Right cardiac atrium (tissue), 5 donors: ENCODE measurements at regions not wholly inside any gene's neighbourhood (a gene's known extent, or its start where the extent isn't known, plus 50 kb on each side); places are given as distances from the start of the nearest gene placed in this dataset.

Experiments used
- ATAC-seq, 2 donors: fragments of 200-7000 bp; cut with Tn5 transposase; one replicate each; pipeline versions ENCODE4 v1.8.0 to v1.9.1; 2020; ENCODE audit warnings: moderate library complexity in 2 of 2, mild to moderate bottlenecking in 1 of 2
- DNase-seq, 3 donors: peaks; one replicate each; pipeline ENCODE4 v3.0.0-alpha.2; 2020
- H3K27ac ChIP-seq: one replicate; pipeline ENCODE4 v1.5.1; 2013; ENCODE audit warnings: mild to moderate bottlenecking, low read length, control low read depth, moderate library complexity
- H3K27me3 ChIP-seq: one replicate; pipeline ENCODE4 v1.6.1; 2013; ENCODE audit not compliant: control insufficient read depth, insufficient read depth
- H3K4me1 ChIP-seq: one replicate; pipeline ENCODE4 v1.6.1; 2013; ENCODE audit warnings: low read length; ENCODE audit not compliant: control insufficient read depth, insufficient read depth
- H3K4me3 ChIP-seq: one replicate; pipeline ENCODE4 v1.5.1; 2013; ENCODE audit warnings: low read length, control low read depth
- H3K9me3 ChIP-seq: one replicate; pipeline ENCODE4 v1.6.1; 2013; ENCODE audit warnings: low read length; ENCODE audit not compliant: control insufficient read depth
- WGBS: extraction: QIAGEN DNeasy Blood & Tissue Kit; methylation state at CpG from one replicate; pipeline ENCODE4 v1.1.7; 2013; 5-methylcytosine and 5-hydroxymethylcytosine counted together
- intact Hi-C, 4 donors: fragments of 100-400 bp; cut with DNase I; formaldehyde crosslinking; loops; one replicate each; pipeline versions ENCODE4 v1.11.0 to v1.14.0; 2022 to 2023
- donor health status: healthy with polysubstance abuse.
- donor health status: DM: no; HTN: yes; CAD: no.
- donor health status: DM: no; HTN: no; CAD: no.
- donor health status: DM: no; HTN: yes; CAD: no; lungs with severe emphysema.
- donor health status: DM: yes; HTN: yes; CAD: no.

- no peak for DNase-seq
- ATAC-seq = no peak
- H3K4me3 ChIP-seq = no peak overlapping the region
- H3K9me3 ChIP-seq = no peaks in the 10 kb centered on the region
- no peak overlapping the region for H3K27ac ChIP-seq
- WGBS = 72% methylated on average over 3 of the region's 3 CpGs
- H3K4me1 ChIP-seq = no peaks in the 10 kb centered on the region
- intact Hi-C loops = no loop called here
- no peaks in the 10 kb centered on the region for H3K27me3 ChIP-seq
Observed at GRCh38 chr6:140289186-140289585, 914.7 kb upstream of the CITED2 start.

GRCh38 chr6:140285998-140286690 is 911.7 kb upstream of the CITED2 start:
- DNase-seq (no peak), ATAC-seq (no peak)
- Histone ChIP-seq H3K4me1 (no peaks in the 10 kb centered on the region), H3K4me3 (no peak overlapping the region), H3K27me3 (no peaks in the 10 kb centered on the region), H3K27ac (no peak overlapping the region), H3K9me3 (no peaks in the 10 kb centered on the region)
- intact Hi-C loops = no loop called here
- WGBS = 90% methylated on average over 1 of the region's 1 CpG

DNA sequence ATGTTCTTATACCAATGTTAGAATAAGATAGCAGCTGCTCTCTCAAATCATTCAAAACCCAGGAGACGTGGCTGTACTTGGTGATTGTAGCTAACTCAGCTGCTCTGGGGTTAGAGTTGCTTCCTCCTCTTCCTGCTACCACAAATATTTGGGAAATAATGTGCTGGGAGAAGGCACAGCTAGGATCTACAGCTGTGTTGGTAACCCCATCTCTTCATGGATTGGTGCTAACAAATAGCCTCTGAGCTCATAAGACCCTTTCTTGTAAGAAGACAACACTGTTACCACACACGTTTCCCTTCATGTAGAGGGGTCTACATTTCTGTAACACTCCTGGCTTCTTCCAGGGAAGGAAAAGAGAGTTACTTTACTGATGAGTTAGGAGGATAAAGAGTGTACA is 911.0 kb upstream of the CITED2 start:
- 64% methylated on average over 2 of the region's 2 CpGs for WGBS
- ATAC-seq = no peak
- no peak for DNase-seq
- H3K27ac ChIP-seq = no peak overlapping the region
- H3K27me3 ChIP-seq = no peaks in the 10 kb centered on the region
- intact Hi-C loops = no loop called here
- H3K9me3 ChIP-seq = no peaks in the 10 kb centered on the region
- H3K4me1 ChIP-seq = no peaks in the 10 kb centered on the region
- no peak overlapping the region for H3K4me3 ChIP-seq

- Histone ChIP-seq H3K27ac (no peak overlapping the region), H3K4me1 (no peaks in the 10 kb centered on the region), H3K9me3 (no peaks in the 10 kb centered on the region), H3K27me3 (no peaks in the 10 kb centered on the region), H3K4me3 (no peak overlapping the region)
- ATAC-seq (no peak), DNase-seq (no peak)
- intact Hi-C loops = no loop called here
- WGBS = 42% methylated on average over 1 of the region's 1 CpG
Observed at GRCh38 chr6:140284871-140285270, 910.4 kb upstream of the CITED2 start.

- H3K27ac ChIP-seq = no peak overlapping the region
- no peaks in the 10 kb centered on the region for H3K27me3 ChIP-seq
- H3K4me1 ChIP-seq = no peaks in the 10 kb centered on the region
- ATAC-seq (no peak), DNase-seq (no peak)
- WGBS = 71% methylated on average over 2 of the region's 2 CpGs
- H3K9me3 ChIP-seq = no peaks in the 10 kb centered on the region
- intact Hi-C loops = no loop called here
- H3K4me3 ChIP-seq = no peak overlapping the region
Observed at GRCh38 chr6:140283197-140283596, 908.7 kb upstream of the CITED2 start.

DNA sequence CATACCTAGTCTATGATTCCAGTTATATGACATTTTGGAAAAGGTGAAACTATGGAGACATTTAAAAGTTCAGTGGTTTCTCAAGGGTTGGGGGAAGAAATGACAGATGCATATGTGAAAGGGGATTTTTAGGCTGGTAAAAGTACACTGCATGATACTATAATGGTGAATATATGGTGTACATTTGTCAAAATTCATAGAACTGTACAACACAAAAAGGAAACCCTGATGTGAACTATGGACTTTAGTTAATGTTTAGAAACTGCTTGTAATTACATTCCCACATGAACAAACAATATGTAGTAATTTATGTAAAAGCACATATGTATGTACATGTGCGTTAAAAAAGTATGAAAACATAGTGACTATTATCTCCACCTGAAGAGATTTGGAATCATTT is 907.3 kb upstream of the CITED2 start:
- intact Hi-C loops = no loop called here

DNA sequence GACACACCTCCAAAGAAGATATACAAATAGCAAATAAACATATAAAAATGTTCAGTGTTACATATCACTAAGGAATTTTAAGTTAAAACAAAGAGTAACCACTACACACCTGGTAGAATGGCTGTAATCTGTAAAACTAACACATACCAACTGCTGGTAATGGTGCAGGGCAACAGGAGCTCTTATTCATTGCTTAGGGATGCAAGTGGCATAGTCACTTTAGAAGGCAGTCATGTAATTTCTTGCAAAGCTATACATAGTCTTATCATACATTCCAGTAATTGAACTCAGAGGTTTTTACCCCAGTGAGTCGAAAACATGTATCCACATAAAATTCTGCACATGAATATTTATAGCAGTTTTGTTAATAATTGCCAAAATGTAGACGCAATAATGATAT is 906.8 kb upstream of the CITED2 start:
- Histone ChIP-seq H3K27me3 (no peaks in the 10 kb centered on the region), H3K4me1 (no peaks in the 10 kb centered on the region), H3K27ac (no peak overlapping the region), H3K4me3 (no peak overlapping the region), H3K9me3 (no peaks in the 10 kb centered on the region)
- WGBS = 93% methylated on average over 2 of the region's 2 CpGs
- ATAC-seq (no peak), DNase-seq (no peak)
- intact Hi-C loops = no loop called here

More for the DNA sequence above, 907.3 kb upstream of the CITED2 start:
- Histone ChIP-seq H3K9me3 (no peaks in the 10 kb centered on the region), H3K4me1 (no peaks in the 10 kb centered on the region), H3K27ac (no peak overlapping the region), H3K27me3 (no peaks in the 10 kb centered on the region), H3K4me3 (no peak overlapping the region)
- ATAC-seq = no peak
- 99% methylated on average over 1 of the region's 1 CpG for WGBS
- DNase-seq = no peak

- Histone ChIP-seq H3K4me3 (no peak overlapping the region), H3K9me3 (no peaks in the 10 kb centered on the region), H3K27me3 (no peaks in the 10 kb centered on the region), H3K4me1 (no peaks in the 10 kb centered on the region), H3K27ac (no peak overlapping the region)
- DNase-seq (no peak), ATAC-seq (no peak)
- 82% methylated on average over 1 of the region's 1 CpG for WGBS
- intact Hi-C loops = no loop called here
Observed at GRCh38 chr6:140276719-140277118, 902.3 kb upstream of the CITED2 start.

DNA sequence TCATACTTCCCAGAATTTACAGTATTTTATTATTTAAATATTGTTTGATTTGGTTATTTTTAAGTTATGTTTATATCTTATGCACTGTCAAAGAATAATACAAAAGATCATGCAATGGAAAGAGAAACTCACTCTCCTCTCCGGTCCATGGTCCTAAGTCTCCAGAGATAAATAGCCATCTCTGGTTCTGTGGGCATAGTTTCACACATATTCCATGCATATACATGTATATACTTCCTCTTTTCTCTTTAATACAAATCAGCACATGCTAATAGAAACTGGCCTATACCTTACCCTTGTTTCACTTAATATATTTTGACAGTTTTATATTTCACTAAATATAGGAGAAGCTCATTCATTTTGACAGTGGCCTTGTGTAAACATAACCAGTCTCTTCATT is 901.7 kb upstream of the CITED2 start:
- 97% methylated on average over 1 of the region's 1 CpG for WGBS
- no peak overlapping the region for H3K4me3 ChIP-seq
- no peak for ATAC-seq

GRCh38 chr6:140275725-140276124 is 901.3 kb upstream of the CITED2 start:
- H3K27me3 ChIP-seq = no peaks in the 10 kb centered on the region
- H3K9me3 ChIP-seq = no peaks in the 10 kb centered on the region
- intact Hi-C loops = no loop called here
- no peak overlapping the region for H3K4me3 ChIP-seq
- DNase-seq = no peak
- H3K4me1 ChIP-seq = no peaks in the 10 kb centered on the region
- no peak for ATAC-seq
- no peak overlapping the region for H3K27ac ChIP-seq

More for the DNA sequence above, 901.7 kb upstream of the CITED2 start:
- H3K9me3 ChIP-seq = no peaks in the 10 kb centered on the region
- H3K4me1 ChIP-seq = no peaks in the 10 kb centered on the region
- intact Hi-C loops = no loop called here
- DNase-seq = no peak
- H3K27me3 ChIP-seq = no peaks in the 10 kb centered on the region
- no peak overlapping the region for H3K27ac ChIP-seq

DNA sequence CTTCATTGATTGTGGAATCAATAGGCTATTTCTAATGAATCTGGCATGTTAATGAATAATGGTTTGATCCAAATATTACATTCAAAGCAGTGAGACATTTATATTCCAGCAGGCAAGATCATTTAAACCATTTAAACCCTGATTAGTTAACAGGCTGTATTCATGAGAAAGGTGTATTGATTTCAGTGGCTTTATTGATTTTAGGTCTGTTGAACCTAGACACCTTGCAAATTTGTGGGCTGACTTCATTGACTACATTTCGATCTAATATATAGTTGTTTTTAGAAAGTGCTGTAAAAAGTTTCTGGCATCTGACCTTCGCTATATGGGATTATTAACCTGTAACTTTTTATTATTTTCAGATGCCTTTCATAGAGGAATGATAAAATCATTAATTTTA is 900.1 kb upstream of the CITED2 start:
- H3K27ac ChIP-seq = no peak overlapping the region
- ATAC-seq = no peak
- H3K9me3 ChIP-seq = no peaks in the 10 kb centered on the region
- WGBS = 96% methylated on average over 2 of the region's 2 CpGs
- no peak overlapping the region for H3K4me3 ChIP-seq
- no peak for DNase-seq
- intact Hi-C loops = no loop called here
- H3K27me3 ChIP-seq = no peaks in the 10 kb centered on the region
- no peaks in the 10 kb centered on the region for H3K4me1 ChIP-seq

DNA sequence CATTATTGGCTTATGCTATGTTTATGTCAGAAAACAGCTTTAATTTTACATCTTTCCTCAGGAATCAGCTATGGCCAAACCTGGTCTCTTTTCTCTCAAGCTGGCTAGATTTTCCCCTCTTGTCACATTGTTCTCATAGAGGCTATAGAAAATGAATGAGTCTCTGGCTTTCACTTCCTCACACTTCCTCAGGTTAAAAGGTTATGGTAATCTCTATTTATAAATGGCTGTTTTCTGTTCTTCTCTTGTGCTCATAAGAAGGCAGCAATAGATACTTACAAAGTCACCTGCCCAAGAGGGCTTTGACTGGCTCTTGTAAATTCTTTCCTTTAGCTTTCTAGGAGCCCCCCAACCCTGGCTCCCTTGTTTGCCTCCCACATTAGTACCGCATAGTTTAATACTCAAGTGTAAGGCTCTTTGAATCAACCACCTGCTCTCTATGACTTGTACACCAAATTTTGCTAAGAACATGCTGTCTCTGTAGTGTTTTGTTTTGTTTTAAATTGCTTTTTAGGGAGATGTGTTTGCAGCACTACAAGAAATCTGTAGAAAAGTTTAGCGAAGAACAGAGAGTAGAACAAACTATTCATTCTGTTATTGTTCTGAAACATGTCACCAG is 897.4 kb upstream of the CITED2 start:
- H3K27me3 ChIP-seq = no peaks in the 10 kb centered on the region
- no peak overlapping the region for H3K27ac ChIP-seq
- no peaks in the 10 kb centered on the region for H3K9me3 ChIP-seq
- WGBS = 68% methylated on average over 2 of the region's 2 CpGs
- no peak for ATAC-seq
- no peak overlapping the region for H3K4me3 ChIP-seq
- DNase-seq = no peak
- H3K4me1 ChIP-seq = no peaks in the 10 kb centered on the region
- intact Hi-C loops = no loop called here
